ENCODE measurements at regions not wholly inside any gene's neighbourhood (a gene's known extent, or its start where the extent isn't known, plus 50 kb on each side); places are given as distances from the start of the nearest gene placed in this dataset.

- TF ChIP-seq CTCF (IDR thresholded peaks at IDR 0.05): no peak
- TF ChIP-seq POLR2A (IDR thresholded peaks at IDR 0.05): no peak
- TF ChIP-seq POLR2AphosphoS5 (IDR thresholded peaks at IDR 0.05): no peak
- TF ChIP-seq EP300 (IDR thresholded peaks at IDR 0.05): no peak
Observed at GRCh38 chr3:159662549-159662948, 326.1 kb upstream of the IL12A start.

Measured in gastroesophageal sphincter (tissue), 3 donors.